ENCODE measurements at regions not wholly inside any gene's neighbourhood (a gene's known extent, or its start where the extent isn't known, plus 50 kb on each side); places are given as distances from the start of the nearest gene placed in this dataset.
"Not testable (repeated sequence)": the region's sequence is repeated elsewhere in the genome, so short reads cannot be mapped to it uniquely, and the experiment has no call there.

DNA sequence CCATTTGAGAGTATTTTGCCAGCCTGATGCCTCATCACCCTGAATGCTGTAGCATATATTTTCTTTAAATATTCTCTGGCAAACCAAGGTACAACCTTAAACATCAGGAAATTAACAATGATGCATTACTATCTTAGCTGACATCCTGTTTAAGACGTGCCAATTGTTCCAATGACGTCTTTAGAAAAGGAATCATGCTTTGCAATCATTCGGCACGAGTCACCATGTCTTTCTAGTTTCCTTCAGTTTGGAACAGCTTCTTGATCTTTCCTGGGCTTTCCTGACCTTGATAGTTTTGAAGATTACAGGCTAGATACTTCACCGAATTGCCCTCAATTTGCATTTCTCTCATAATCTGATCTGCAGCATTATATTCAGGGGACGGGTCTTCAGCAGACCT is 88.2 kb upstream of the GLI2 start:
- Histone ChIP-seq H3K4me3 (replicated peaks in 1 of 4; ENCODE audit: control extremely low read depth in 1 of 4, insufficient read depth in 1 of 4, low read depth in 3 of 4, low read length in 4 of 4) (no peak overlapping the region), H3K27me3 (ENCODE audit: control insufficient read depth, insufficient read depth, low read length) (no peaks in the 10 kb centered on the region), H3K36me3 (ENCODE audit: control insufficient read depth, insufficient read depth, low read length) (no peaks in the 10 kb centered on the region), H4K20me1 (ENCODE audit: control insufficient read depth, extremely low read depth, insufficient read depth, low read length) (no peaks in the 10 kb centered on the region), H3K4me1 (ENCODE audit: control insufficient read depth, extremely low read depth, insufficient read depth, low read length) (no peaks in the 10 kb centered on the region), H3K79me2 (ENCODE audit: control insufficient read depth, insufficient read depth, low read length) (no peaks in the 10 kb centered on the region), H2AFZ (ENCODE audit: low read length) (no peak overlapping the region), H3K4me2 (ENCODE audit: extremely low read depth, insufficient read depth, low read length) (no peak overlapping the region), H3K27ac (ENCODE audit: insufficient read depth, low read length) (no peak overlapping the region), H3K9me3 (ENCODE audit: control insufficient read depth, insufficient read depth, low read depth, low read length) (no peaks in the 10 kb centered on the region), H3K9ac (ENCODE audit: insufficient read depth, low read length) (no peak overlapping the region)
- peak; percentile 45 to 63 for DNase-seq (ENCODE audit: low read depth in 2 of 2)
- TF ChIP-seq EZH2 (IDR thresholded peaks at IDR 0.05; ENCODE audit: low read length, missing control alignments) (no peak), CTCF (conservative IDR thresholded peaks at IDR 0.05 in 1 of 2, IDR thresholded peaks at IDR 0.05 in 1 of 2; ENCODE audit: low read depth in 1 of 2, low read length in 2 of 2) (no peak)

DNA sequence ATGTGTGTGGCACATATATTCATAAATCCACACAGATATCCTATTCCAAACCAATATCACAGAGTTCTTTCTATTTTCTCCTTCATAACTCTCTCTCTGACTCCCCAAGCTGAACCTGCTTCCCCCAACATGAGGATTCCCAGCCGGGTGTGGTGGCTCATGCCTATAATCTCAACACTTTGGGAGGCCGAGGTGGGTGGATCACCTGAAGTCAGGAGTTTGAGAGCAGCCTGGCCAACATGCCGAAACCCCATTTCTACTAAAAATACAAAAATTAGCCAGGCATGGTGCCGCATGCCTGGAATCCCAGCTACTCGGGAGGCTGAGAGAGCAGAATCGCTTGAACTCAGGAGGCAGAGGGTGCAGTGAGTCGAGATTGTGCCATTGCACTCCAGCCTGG is 86.3 kb upstream of the GLI2 start:
- H3K9ac ChIP-seq (ENCODE audit: insufficient read depth, low read length); H3K27me3 ChIP-seq (ENCODE audit: control insufficient read depth, insufficient read depth, low read length); H3K79me2 ChIP-seq (ENCODE audit: control insufficient read depth, insufficient read depth, low read length); DNase-seq (ENCODE audit: low read depth in 2 of 2); H3K4me1 ChIP-seq (ENCODE audit: control insufficient read depth, extremely low read depth, insufficient read depth, low read length); H3K4me3 ChIP-seq (replicated peaks in 1 of 4; ENCODE audit: control extremely low read depth in 1 of 4, insufficient read depth in 1 of 4, low read depth in 3 of 4, low read length in 4 of 4); H3K4me2 ChIP-seq (ENCODE audit: extremely low read depth, insufficient read depth, low read length); H3K9me3 ChIP-seq (ENCODE audit: control insufficient read depth, insufficient read depth, low read depth, low read length); H4K20me1 ChIP-seq (ENCODE audit: control insufficient read depth, extremely low read depth, insufficient read depth, low read length); H3K27ac ChIP-seq (ENCODE audit: insufficient read depth, low read length); H2AFZ ChIP-seq (ENCODE audit: low read length); H3K36me3 ChIP-seq (ENCODE audit: control insufficient read depth, insufficient read depth, low read length): not testable (repeated sequence)

DNA sequence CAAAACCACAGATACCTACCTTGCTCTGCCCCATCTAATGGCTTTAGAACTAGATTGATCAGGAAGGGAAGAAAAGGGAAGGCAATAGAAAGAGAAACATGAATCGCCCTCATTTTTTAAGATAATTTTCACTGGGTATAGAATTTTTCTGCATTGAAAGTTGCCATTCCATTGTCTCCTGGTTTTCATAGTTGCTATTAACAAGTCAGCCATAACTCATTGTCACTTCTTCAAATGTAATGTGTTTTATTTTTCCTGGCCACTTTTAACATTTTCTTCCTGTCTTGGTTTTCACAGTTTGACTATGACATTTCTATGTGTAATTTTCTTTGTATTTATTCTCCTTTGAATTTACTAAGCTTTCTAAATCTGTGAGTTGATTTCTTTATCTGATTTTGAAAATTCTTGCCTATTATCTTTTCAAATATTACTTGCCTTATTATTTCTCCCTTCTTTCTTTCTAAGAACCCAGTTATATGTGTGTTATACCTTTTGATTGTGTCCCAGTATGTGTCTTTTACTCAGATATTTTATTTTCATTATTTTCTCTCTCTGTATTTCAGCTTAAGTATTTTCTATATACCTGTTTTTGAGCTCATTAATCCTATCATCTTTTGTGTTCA is 85.5 kb upstream of the GLI2 start:
- H3K4me3 ChIP-seq (replicated peaks in 1 of 4; ENCODE audit: control extremely low read depth in 1 of 4, insufficient read depth in 1 of 4, low read depth in 3 of 4, low read length in 4 of 4) = no peak overlapping the region
- no peaks in the 10 kb centered on the region for H3K27me3 ChIP-seq (ENCODE audit: control insufficient read depth, insufficient read depth, low read length)
- H3K79me2 ChIP-seq (ENCODE audit: control insufficient read depth, insufficient read depth, low read length) = no peaks in the 10 kb centered on the region
- DNase-seq (ENCODE audit: low read depth in 2 of 2) = peak in 1 of 2 donors; percentile 17
- no peak overlapping the region for H3K4me2 ChIP-seq (ENCODE audit: extremely low read depth, insufficient read depth, low read length)
- H3K4me1 ChIP-seq (ENCODE audit: control insufficient read depth, extremely low read depth, insufficient read depth, low read length) = no peaks in the 10 kb centered on the region
- H3K9ac ChIP-seq (ENCODE audit: insufficient read depth, low read length) = no peak overlapping the region
- H2AFZ ChIP-seq (ENCODE audit: low read length) = no peak overlapping the region
- H3K9me3 ChIP-seq (ENCODE audit: control insufficient read depth, insufficient read depth, low read depth, low read length) = no peaks in the 10 kb centered on the region
- H3K27ac ChIP-seq (ENCODE audit: insufficient read depth, low read length) = no peak overlapping the region
- TF ChIP-seq EZH2 (IDR thresholded peaks at IDR 0.05; ENCODE audit: low read length, missing control alignments) = no peak
- TF ChIP-seq CTCF (conservative IDR thresholded peaks at IDR 0.05 in 1 of 2, IDR thresholded peaks at IDR 0.05 in 1 of 2; ENCODE audit: low read depth in 1 of 2, low read length in 2 of 2) = no peak
- no peaks in the 10 kb centered on the region for H4K20me1 ChIP-seq (ENCODE audit: control insufficient read depth, extremely low read depth, insufficient read depth, low read length)
- H3K36me3 ChIP-seq (ENCODE audit: control insufficient read depth, insufficient read depth, low read length) = no peaks in the 10 kb centered on the region
